ENCODE measurements at regions not wholly inside any gene's neighbourhood (a gene's known extent, or its start where the extent isn't known, plus 50 kb on each side); places are given as distances from the start of the nearest gene placed in this dataset.

DNA sequence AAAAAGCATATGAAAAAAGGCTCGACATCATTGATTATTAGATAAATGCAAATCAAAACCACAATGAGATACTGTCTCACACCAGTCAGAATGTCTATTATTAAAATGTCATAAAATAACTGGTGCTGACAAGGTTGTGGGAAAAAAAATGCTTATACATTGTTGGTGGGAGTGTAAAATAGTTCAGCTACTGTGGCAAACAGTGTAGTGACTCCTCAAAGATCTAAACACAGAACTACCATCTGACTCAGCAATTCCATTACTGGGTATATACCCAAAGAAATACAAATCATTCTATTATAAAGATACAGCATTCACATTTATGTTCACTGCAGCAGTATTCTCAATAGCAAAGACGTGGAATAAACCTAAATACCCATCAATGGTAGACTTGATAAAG is 412.1 kb downstream of the CENPC start:
- H3F3A ChIP-seq (ENCODE audit: low read depth) = no peaks in the 10 kb centered on the region
- no peaks in the 10 kb centered on the region for H3K79me2 ChIP-seq (ENCODE audit: insufficient read depth, low read length)
- no peak overlapping the region for H3K9ac ChIP-seq (ENCODE audit: low read depth, low read length, poor library complexity, severe bottlenecking)
- H3K9me3 ChIP-seq (ENCODE audit: insufficient read depth, low read depth, low read length) = no peaks in the 10 kb centered on the region
- no peak for TF ChIP-seq EZH2phosphoT487 (IDR thresholded peaks at IDR 0.05; ENCODE audit: borderline replicate concordance)
- TF ChIP-seq, protein P1, sequence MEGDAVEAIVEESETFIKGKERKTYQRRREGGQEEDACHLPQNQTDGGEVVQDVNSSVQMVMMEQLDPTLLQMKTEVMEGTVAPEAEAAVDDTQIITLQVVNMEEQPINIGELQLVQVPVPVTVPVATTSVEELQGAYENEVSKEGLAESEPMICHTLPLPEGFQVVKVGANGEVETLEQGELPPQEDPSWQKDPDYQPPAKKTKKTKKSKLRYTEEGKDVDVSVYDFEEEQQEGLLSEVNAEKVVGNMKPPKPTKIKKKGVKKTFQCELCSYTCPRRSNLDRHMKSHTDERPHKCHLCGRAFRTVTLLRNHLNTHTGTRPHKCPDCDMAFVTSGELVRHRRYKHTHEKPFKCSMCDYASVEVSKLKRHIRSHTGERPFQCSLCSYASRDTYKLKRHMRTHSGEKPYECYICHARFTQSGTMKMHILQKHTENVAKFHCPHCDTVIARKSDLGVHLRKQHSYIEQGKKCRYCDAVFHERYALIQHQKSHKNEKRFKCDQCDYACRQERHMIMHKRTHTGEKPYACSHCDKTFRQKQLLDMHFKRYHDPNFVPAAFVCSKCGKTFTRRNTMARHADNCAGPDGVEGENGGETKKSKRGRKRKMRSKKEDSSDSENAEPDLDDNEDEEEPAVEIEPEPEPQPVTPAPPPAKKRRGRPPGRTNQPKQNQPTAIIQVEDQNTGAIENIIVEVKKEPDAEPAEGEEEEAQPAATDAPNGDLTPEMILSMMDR (conservative IDR thresholded peaks at IDR 0.05; ENCODE audit: low read length) = no peak
- H3K4me2 ChIP-seq (ENCODE audit: low read depth, low read length, poor library complexity, severe bottlenecking) = no peak overlapping the region
- H3K9me2 ChIP-seq (replicated peaks; ENCODE audit: low read depth, low read length) = no peaks in the 10 kb centered on the region
- H3K36me3 ChIP-seq (ENCODE audit: insufficient read depth, low read length) = no peaks in the 10 kb centered on the region
- H4K20me1 ChIP-seq (ENCODE audit: insufficient read depth, low read length, poor library complexity, severe bottlenecking) = no peaks in the 10 kb centered on the region
- no peaks in the 10 kb centered on the region for H3K27me3 ChIP-seq (ENCODE audit: insufficient read depth, low read length, poor library complexity, severe bottlenecking)
- no peak overlapping the region for H3K4me3 ChIP-seq (ENCODE audit: low read length, poor library complexity, severe bottlenecking)
- H2AFZ ChIP-seq (ENCODE audit: low read length) = no peak overlapping the region
- no peaks in the 10 kb centered on the region for H3K4me1 ChIP-seq (ENCODE audit: insufficient read depth, low read length, poor library complexity, severe bottlenecking)

DNA sequence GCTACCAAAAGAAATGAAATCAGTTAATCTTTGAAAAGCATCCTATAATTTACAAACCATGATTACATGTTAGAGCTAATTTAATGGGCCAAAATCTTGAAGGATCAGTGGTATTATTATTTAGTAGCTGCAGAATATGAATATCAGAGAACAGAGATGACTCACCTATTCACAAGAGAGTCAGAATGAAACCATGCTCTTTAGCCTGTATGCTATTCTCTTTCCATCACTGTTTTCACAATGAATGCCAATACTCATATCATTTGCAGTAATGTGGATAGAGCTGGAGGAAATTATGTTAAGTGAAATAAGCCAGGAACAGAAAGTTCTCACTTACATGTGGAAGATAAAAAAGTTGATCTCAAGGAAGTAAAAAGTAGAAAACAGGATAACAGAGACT is 414.1 kb downstream of the CENPC start:
- no peaks in the 10 kb centered on the region for H3K9me3 ChIP-seq (ENCODE audit: insufficient read depth, low read depth, low read length)
- no peaks in the 10 kb centered on the region for H3K27me3 ChIP-seq (ENCODE audit: insufficient read depth, low read length, poor library complexity, severe bottlenecking)
- H3K4me2 ChIP-seq (ENCODE audit: low read depth, low read length, poor library complexity, severe bottlenecking) = no peak overlapping the region
- no peaks in the 10 kb centered on the region for H3K79me2 ChIP-seq (ENCODE audit: insufficient read depth, low read length)
- no peaks in the 10 kb centered on the region for H3F3A ChIP-seq (ENCODE audit: low read depth)
- no peaks in the 10 kb centered on the region for H3K9me2 ChIP-seq (replicated peaks; ENCODE audit: low read depth, low read length)
- no peak overlapping the region for H3K4me3 ChIP-seq (ENCODE audit: low read length, poor library complexity, severe bottlenecking)
- no peak overlapping the region for H2AFZ ChIP-seq (ENCODE audit: low read length)
- H3K9ac ChIP-seq (ENCODE audit: low read depth, low read length, poor library complexity, severe bottlenecking) = no peak overlapping the region
- H3K4me1 ChIP-seq (ENCODE audit: insufficient read depth, low read length, poor library complexity, severe bottlenecking) = no peaks in the 10 kb centered on the region
- no peaks in the 10 kb centered on the region for H3K36me3 ChIP-seq (ENCODE audit: insufficient read depth, low read length)
- no peaks in the 10 kb centered on the region for H4K20me1 ChIP-seq (ENCODE audit: insufficient read depth, low read length, poor library complexity, severe bottlenecking)
- TF ChIP-seq, protein P1 (conservative IDR thresholded peaks at IDR 0.05; ENCODE audit: low read length) = no peak
- TF ChIP-seq EZH2phosphoT487 (IDR thresholded peaks at IDR 0.05; ENCODE audit: borderline replicate concordance) = no peak

DNA sequence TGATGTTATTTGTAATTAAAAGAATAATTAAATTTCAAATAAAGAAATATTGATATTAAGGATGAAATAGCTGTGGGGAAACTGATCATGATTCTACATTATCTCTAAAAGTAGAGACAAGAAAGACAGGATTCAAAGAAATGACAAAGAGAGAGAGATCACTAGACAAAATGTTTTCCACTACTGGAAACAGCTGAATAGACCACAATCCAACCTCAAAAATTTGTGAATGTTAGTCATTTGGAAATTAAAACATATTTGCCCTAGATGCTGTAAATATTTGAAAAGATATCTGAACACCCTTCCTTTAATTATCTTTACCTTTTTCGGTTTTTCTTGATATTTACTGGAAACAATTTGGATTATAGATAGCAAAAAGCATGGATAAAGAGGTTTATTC is 414.9 kb downstream of the CENPC start:
- H3K9me2 ChIP-seq (replicated peaks; ENCODE audit: low read depth, low read length) = no peaks in the 10 kb centered on the region
- no peaks in the 10 kb centered on the region for H3K4me1 ChIP-seq (ENCODE audit: insufficient read depth, low read length, poor library complexity, severe bottlenecking)
- H3K9ac ChIP-seq (ENCODE audit: low read depth, low read length, poor library complexity, severe bottlenecking) = no peak overlapping the region
- no peaks in the 10 kb centered on the region for H3F3A ChIP-seq (ENCODE audit: low read depth)
- no peaks in the 10 kb centered on the region for H3K79me2 ChIP-seq (ENCODE audit: insufficient read depth, low read length)
- H2AFZ ChIP-seq (ENCODE audit: low read length) = no peak overlapping the region
- no peaks in the 10 kb centered on the region for H3K9me3 ChIP-seq (ENCODE audit: insufficient read depth, low read depth, low read length)
- no peaks in the 10 kb centered on the region for H3K36me3 ChIP-seq (ENCODE audit: insufficient read depth, low read length)
- H3K4me2 ChIP-seq (ENCODE audit: low read depth, low read length, poor library complexity, severe bottlenecking) = no peak overlapping the region
- TF ChIP-seq, protein P1 (conservative IDR thresholded peaks at IDR 0.05; ENCODE audit: low read length) = no peak
- no peak for TF ChIP-seq EZH2phosphoT487 (IDR thresholded peaks at IDR 0.05; ENCODE audit: borderline replicate concordance)
- no peak overlapping the region for H3K4me3 ChIP-seq (ENCODE audit: low read length, poor library complexity, severe bottlenecking)
- no peaks in the 10 kb centered on the region for H4K20me1 ChIP-seq (ENCODE audit: insufficient read depth, low read length, poor library complexity, severe bottlenecking)
- no peaks in the 10 kb centered on the region for H3K27me3 ChIP-seq (ENCODE audit: insufficient read depth, low read length, poor library complexity, severe bottlenecking)
